Astrocyte of the spinal cord (primary cell): ENCODE measurements at regions not wholly inside any gene's neighbourhood (a gene's known extent, or its start where the extent isn't known, plus 50 kb on each side); places are given as distances from the start of the nearest gene placed in this dataset.
"Not testable (repeated sequence)": the region's sequence is repeated elsewhere in the genome, so short reads cannot be mapped to it uniquely, and the experiment has no call there.

Experiments
- DNase-seq: peaks from one replicate; pipeline ENCODE4 v3.0.0; 2011; ENCODE audit warnings: low read depth, low spot score
- H3K4me3 ChIP-seq: 2 replicates; pipeline ENCODE4 v1.5.1; 2011; ENCODE audit warnings: low read depth, mild to moderate bottlenecking, low read length, moderate library complexity
- in situ Hi-C: cut with HindIII; loops from 2 replicates; pipeline ENCODE4 v1.10.0; 2017; ENCODE audit warnings: low sequenced_read_pairs
- TF ChIP-seq, protein P1 (sequence below): IDR thresholded peaks from 2 replicates; pipeline ENCODE4 v1.5.1; 2012; ENCODE audit warnings: low read depth, mild to moderate bottlenecking, low read length, inconsistent platforms

DNA sequence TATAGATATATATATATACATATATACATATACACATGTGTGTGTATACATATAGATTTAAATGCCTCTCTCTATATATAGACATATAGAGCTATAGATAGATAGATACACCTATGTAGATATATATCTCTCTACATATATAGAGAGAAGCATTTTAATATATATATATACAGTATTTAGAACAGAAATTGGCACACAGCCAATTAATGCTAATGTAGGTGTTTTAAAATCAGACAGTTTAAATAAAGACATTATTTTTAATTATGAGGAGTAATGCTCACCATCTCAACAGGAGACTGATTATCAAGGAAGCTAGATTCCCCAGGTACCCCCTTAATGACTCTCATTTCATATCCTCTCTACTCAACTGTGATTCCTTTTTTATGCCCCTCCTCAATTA lies 170.7 kb upstream of the CRIM1 start:
- TF ChIP-seq, protein P1, sequence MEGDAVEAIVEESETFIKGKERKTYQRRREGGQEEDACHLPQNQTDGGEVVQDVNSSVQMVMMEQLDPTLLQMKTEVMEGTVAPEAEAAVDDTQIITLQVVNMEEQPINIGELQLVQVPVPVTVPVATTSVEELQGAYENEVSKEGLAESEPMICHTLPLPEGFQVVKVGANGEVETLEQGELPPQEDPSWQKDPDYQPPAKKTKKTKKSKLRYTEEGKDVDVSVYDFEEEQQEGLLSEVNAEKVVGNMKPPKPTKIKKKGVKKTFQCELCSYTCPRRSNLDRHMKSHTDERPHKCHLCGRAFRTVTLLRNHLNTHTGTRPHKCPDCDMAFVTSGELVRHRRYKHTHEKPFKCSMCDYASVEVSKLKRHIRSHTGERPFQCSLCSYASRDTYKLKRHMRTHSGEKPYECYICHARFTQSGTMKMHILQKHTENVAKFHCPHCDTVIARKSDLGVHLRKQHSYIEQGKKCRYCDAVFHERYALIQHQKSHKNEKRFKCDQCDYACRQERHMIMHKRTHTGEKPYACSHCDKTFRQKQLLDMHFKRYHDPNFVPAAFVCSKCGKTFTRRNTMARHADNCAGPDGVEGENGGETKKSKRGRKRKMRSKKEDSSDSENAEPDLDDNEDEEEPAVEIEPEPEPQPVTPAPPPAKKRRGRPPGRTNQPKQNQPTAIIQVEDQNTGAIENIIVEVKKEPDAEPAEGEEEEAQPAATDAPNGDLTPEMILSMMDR, result no peak
- in situ Hi-C loops, result no loop called here
- DNase-seq, result no peak
- no peak overlapping the region for H3K4me3 ChIP-seq

DNA sequence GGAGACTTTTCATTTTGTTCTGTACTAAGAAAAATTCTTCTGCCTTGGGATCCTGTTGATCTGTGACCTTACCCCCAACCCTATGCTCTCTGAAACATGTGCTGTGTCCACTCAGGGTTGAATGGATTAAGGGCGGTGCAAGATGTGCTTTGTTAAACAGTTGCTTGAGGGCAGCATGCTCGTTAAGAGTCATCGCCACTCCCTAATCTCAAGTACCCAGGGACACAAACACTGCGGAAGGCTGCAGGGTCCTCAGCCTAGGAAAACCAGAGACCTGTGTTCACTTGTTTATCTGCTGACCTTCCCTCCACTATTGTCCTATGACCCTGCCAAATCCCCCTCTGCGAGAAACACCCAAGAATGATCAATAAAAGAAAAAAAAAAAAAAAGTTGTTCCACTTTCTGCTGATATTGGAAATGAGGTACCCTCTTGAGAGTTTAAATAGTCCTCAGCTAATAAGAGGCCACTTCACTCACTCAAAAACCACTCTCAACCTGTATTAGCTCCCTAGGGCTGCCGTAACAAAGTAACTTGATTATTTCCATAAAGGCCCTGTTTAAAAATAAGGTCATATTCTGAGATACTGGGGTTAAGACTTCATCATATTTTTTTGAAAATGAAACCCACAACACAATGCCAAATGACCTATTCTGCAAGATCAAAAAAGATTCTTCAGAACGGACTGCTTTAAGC lies 174.6 kb upstream of the CRIM1 start:
- H3K4me3 ChIP-seq, DNase-seq, in situ Hi-C loops: not testable (repeated sequence)

DNA sequence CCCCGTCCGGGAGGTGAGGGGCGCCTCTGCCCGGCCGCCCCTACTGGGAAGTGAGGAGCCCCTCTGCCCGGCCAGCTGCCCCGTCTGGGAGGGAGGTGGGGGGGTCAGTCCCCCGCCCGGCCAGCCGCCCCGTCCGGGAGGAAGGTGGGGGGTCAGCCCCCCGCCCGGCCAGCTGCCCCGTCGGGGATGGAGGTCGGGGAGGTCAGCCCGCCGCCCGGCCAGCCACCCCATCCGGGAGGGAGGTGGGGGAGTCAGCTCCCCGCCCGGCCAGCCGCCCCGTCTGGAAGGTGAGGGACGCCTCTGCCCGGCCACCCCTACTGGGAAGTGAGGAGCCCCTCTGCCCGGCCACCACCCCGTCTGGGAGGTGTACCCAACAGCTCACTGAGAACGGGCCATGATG lies 175.3 kb upstream of the CRIM1 start:
- in situ Hi-C loops, DNase-seq: not testable (repeated sequence)

DNA sequence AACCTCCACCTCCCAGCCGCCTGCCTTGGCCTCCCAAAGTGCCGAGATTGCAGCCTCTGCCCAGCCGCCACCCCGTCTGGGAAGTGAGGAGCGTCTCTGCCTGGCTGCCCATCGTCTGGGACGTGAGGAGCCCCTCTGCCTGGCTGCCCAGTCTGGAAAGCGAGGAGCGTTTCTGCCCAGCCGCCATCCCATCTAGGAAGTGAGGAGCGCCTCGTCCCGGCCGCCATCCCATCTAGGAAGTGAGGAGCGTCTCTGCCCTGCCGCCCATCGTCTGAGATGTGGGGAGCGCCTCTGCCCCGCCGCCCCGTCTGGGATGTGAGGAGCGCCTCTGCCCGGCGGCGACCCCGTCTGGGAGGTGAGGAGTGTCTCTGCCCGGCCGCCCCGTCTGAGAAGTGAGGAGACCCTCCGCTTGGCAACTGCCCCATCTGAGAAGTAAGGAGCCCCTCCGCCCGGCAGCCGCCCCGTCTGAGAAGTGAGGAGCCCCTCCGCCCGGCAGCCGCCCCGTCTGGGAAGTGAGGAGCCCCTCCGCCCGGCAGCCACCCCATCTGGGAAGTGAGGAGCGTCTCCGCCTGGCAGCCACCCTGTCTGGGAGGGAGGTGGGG lies 175.8 kb upstream of the CRIM1 start:
- DNase-seq, in situ Hi-C loops, H3K4me3 ChIP-seq: not testable (repeated sequence)

More for the DNA sequence above, 175.3 kb upstream of the CRIM1 start:
- H3K4me3 ChIP-seq, result not testable (repeated sequence)

DNA sequence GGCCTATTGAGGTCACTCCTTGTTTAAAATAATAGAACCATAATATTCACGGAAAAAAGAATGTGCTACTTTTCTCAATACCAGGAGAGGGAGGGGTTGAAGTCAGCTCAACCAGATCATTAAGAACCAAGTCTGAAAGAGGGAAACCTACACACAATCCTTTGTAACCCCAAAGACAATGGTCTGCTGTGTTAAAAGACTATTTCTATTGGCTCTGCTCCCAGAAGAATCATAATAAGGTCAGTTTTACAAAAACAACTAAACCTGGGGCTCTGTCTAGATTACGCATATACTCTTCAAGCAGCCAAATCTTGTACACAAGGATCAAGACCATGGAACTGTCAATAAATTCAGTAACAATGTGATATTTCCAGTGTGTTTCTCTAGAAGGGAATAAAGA lies 177.2 kb upstream of the CRIM1 start:
- TF ChIP-seq, protein P1, result no peak
- H3K4me3 ChIP-seq, result no peak overlapping the region
- in situ Hi-C loops, result no loop called here
- peak; percentile 36 for DNase-seq

DNA sequence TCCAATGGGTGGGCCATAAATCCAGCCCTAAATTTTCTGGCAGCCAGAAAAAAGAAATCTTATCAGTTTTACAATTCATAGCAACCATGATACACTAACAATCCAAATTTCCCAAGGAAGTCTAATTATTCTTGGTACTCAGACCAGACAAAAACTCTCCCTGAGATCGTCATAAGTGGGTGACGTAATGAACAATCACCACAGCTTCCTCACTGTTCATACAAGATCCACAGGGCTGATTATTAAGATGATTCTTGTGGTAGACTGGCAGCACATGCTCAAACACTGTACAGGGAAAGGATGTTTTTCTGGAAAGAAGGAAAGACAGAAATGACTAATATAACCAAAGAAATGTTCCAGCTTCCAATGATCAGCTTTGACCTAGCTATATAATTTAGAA lies 178.3 kb upstream of the CRIM1 start:
- DNase-seq, result no peak
- TF ChIP-seq, protein P1, result no peak
- in situ Hi-C loops, result no loop called here
- no peak overlapping the region for H3K4me3 ChIP-seq

DNA sequence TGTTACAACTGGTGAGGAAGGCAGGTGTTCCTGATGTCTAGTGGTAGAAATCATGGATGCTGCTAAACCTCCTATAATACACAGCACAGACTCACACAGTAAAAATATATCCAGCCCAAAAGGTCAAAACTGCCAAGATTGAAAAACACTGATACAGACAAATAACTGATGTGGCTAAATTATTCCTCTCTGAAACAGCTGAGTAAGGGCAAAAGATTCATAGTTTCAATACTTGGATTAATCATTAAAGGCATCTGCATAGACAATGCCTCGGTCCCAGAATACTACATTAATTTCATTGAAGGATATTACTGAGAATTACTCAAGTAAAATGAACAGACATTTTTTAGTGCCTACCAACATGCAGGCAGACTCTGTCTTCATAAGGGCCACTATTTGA lies 180.7 kb upstream of the CRIM1 start:
- DNase-seq, result no peak
- in situ Hi-C loops, result no loop called here
- TF ChIP-seq, protein P1, result no peak
- H3K4me3 ChIP-seq, result no peak overlapping the region

DNA sequence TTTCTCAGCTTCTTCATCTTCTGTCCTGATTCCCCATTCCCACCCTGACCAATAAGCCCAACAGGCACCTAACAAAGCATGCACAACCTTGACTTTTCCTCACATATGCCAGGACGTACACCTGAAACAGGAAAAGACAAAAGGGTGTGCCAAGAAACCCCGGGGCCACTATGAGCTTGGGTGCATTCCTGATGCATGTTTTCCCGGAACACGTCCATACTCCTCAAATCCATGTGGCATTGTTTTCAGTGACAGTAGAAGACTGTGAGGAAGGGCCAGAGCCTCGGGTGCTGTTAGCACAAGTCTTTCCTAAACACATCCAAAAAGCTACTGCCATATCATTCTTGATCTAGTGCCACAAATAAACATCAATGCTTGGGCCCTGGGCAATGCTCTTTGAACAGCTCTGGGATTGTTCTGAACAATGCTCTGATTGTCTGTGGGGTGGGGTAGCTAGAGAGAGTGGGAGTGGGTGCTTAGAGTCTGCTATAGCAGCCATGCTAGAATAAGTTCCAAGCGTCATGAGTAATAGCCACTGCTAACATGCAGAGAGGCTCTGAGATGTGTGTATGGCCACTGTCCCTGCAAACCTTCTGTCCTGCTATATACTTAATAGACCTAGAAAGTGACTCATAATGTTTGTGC lies 181.7 kb upstream of the CRIM1 start:
- no peak overlapping the region for H3K4me3 ChIP-seq
- TF ChIP-seq, protein P1, result no peak
- in situ Hi-C loops, result no loop called here
- DNase-seq, result no peak
